ENCODE measurements at regions not wholly inside any gene's neighbourhood (a gene's known extent, or its start where the extent isn't known, plus 50 kb on each side); places are given as distances from the start of the nearest gene placed in this dataset.

- H3K4me3 ChIP-seq (replicated peaks in 1 of 2; ENCODE audit: low read depth in 2 of 2, low read length in 2 of 2), result no peak overlapping the region
- DNase-seq (ENCODE audit: low read depth in 2 of 2), result no peak
- TF ChIP-seq CTCF (IDR thresholded peaks at IDR 0.05; ENCODE audit: low read depth, low read length), result no peak
Observed at GRCh38 chr3:3586843-3587646, 212.2 kb upstream of the LRRN1 start.

- no peak for DNase-seq (ENCODE audit: low read depth in 2 of 2)
- no peak overlapping the region for H3K4me3 ChIP-seq (replicated peaks in 1 of 2; ENCODE audit: low read depth in 2 of 2, low read length in 2 of 2)
- TF ChIP-seq CTCF (IDR thresholded peaks at IDR 0.05; ENCODE audit: low read depth, low read length), result no peak
Observed at GRCh38 chr3:3586336-3586735, 212.9 kb upstream of the LRRN1 start.

- DNase-seq (ENCODE audit: low read depth in 2 of 2), result no peak
- no peak for TF ChIP-seq CTCF (IDR thresholded peaks at IDR 0.05; ENCODE audit: low read depth, low read length)
- H3K4me3 ChIP-seq (replicated peaks in 1 of 2; ENCODE audit: low read depth in 2 of 2, low read length in 2 of 2), result no peak overlapping the region
Observed at GRCh38 chr3:3579658-3580057, 219.6 kb upstream of the LRRN1 start.

- no peak overlapping the region for H3K4me3 ChIP-seq (replicated peaks in 1 of 2; ENCODE audit: low read depth in 2 of 2, low read length in 2 of 2)
- no peak for TF ChIP-seq CTCF (IDR thresholded peaks at IDR 0.05; ENCODE audit: low read depth, low read length)
- no peak for DNase-seq (ENCODE audit: low read depth in 2 of 2)
Observed at GRCh38 chr3:3578718-3579117, 220.5 kb upstream of the LRRN1 start.

- no peak for TF ChIP-seq CTCF (IDR thresholded peaks at IDR 0.05; ENCODE audit: low read depth, low read length)
- DNase-seq (ENCODE audit: low read depth in 2 of 2), result no peak
- no peak overlapping the region for H3K4me3 ChIP-seq (replicated peaks in 1 of 2; ENCODE audit: low read depth in 2 of 2, low read length in 2 of 2)
Observed at GRCh38 chr3:3577823-3578222, 221.4 kb upstream of the LRRN1 start.

GRCh38 chr3:3573341-3573740 is 225.9 kb upstream of the LRRN1 start:
- DNase-seq (ENCODE audit: low read depth in 2 of 2), result no peak
- H3K4me3 ChIP-seq (replicated peaks in 1 of 2; ENCODE audit: low read depth in 2 of 2, low read length in 2 of 2), result no peak overlapping the region

More at GRCh38 chr3:3573341-3573740, 225.9 kb upstream of the LRRN1 start:
- TF ChIP-seq CTCF (IDR thresholded peaks at IDR 0.05; ENCODE audit: low read depth, low read length), result no peak
